ENCODE measurements at regions not wholly inside any gene's neighbourhood (a gene's known extent, or its start where the extent isn't known, plus 50 kb on each side); places are given as distances from the start of the nearest gene placed in this dataset.

- DNase-seq (ENCODE audit: low read depth) = no peak
- TF ChIP-seq CTCF (IDR thresholded peaks at IDR 0.05; ENCODE audit: control insufficient read depth, extremely low read depth, insufficient read depth) = peak; percentile 15; the same call in 1 of the 2 replicates
These were observed 128.4 kb upstream of the PLPP4 start for GRCh38 chr10:120328647-120329046.

GRCh38 chr10:120335553-120335952 is 121.5 kb upstream of the PLPP4 start:
- DNase-seq (ENCODE audit: low read depth) = no peak
- no peak for TF ChIP-seq CTCF (IDR thresholded peaks at IDR 0.05; ENCODE audit: control insufficient read depth, extremely low read depth, insufficient read depth)
- H3K4me3 ChIP-seq (ENCODE audit: low read depth, low read length) = no peak overlapping the region

More at GRCh38 chr10:120328647-120329046, 128.4 kb upstream of the PLPP4 start:
- no peak overlapping the region for H3K4me3 ChIP-seq (ENCODE audit: low read depth, low read length)

GRCh38 chr10:120336306-120336910 is 120.6 kb upstream of the PLPP4 start:
- H3K4me3 ChIP-seq (ENCODE audit: low read depth, low read length) = no peak overlapping the region
- DNase-seq (ENCODE audit: low read depth) = no peak
- TF ChIP-seq CTCF (IDR thresholded peaks at IDR 0.05; ENCODE audit: control insufficient read depth, extremely low read depth, insufficient read depth) = no peak

GRCh38 chr10:120336911-120337540 is 120.0 kb upstream of the PLPP4 start:
- peak; percentile 81 for DNase-seq (ENCODE audit: low read depth)
- H3K4me3 ChIP-seq (ENCODE audit: low read depth, low read length) = no peak overlapping the region
- peak; percentile 89 for TF ChIP-seq CTCF (IDR thresholded peaks at IDR 0.05; ENCODE audit: control insufficient read depth, extremely low read depth, insufficient read depth)

- no peak for DNase-seq (ENCODE audit: low read depth)
- no peak overlapping the region for H3K4me3 ChIP-seq (ENCODE audit: low read depth, low read length)
- no peak for TF ChIP-seq CTCF (IDR thresholded peaks at IDR 0.05; ENCODE audit: control insufficient read depth, extremely low read depth, insufficient read depth)
These were observed 114.8 kb upstream of the PLPP4 start for GRCh38 chr10:120342115-120342714.

- no peak for TF ChIP-seq CTCF (IDR thresholded peaks at IDR 0.05; ENCODE audit: control insufficient read depth, extremely low read depth, insufficient read depth)
- no peak overlapping the region for H3K4me3 ChIP-seq (ENCODE audit: low read depth, low read length)
- DNase-seq (ENCODE audit: low read depth) = no peak
These were observed 111.8 kb upstream of the PLPP4 start for GRCh38 chr10:120345186-120345585.
